NB4 (cell line): ENCODE measurements at regions not wholly inside any gene's neighbourhood (a gene's known extent, or its start where the extent isn't known, plus 50 kb on each side); places are given as distances from the start of the nearest gene placed in this dataset.

ENCODE experiments used
- MYC ChIP-seq: IDR thresholded peaks from 2 replicates; pipeline ENCODE4 v1.6.1; 2011; ENCODE audit warnings: low read depth, low read length
- POLR2A ChIP-seq: IDR thresholded peaks from 2 replicates; pipeline ENCODE4 v1.6.1; 2011; ENCODE audit warnings: mild to moderate bottlenecking; ENCODE audit not compliant: insufficient read length; ENCODE audit errors: extremely low read depth
- TF ChIP-seq, protein P1 (sequence below): IDR thresholded peaks from one replicate; pipeline ENCODE4 v1.5.1; 2012; ENCODE audit warnings: low read depth, low read length
- TF ChIP-seq, protein P2 (sequence below): IDR thresholded peaks from 2 replicates; pipeline ENCODE4 v1.6.1; 2011; ENCODE audit warnings: low read depth, low read length

DNA sequence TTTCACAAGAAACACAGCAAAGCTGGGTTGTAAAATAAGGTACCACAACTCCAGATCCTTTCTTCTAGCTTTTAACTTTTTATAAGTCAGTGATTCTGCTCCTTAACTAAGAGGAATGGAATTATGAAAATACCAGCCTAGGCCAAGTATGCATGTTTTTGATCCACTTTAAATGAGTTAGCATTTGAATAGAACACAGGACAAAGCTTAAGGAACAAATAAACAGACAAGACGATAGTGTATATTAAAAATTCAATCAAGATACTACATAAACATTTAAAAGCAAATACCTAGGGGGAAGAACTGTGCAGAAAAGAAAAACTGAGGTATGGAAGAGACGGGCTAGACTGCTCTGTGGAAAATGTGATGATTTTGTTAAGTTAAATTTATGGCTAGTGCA lies 200.7 kb downstream of the LURAP1L start:
- TF ChIP-seq, protein P1, sequence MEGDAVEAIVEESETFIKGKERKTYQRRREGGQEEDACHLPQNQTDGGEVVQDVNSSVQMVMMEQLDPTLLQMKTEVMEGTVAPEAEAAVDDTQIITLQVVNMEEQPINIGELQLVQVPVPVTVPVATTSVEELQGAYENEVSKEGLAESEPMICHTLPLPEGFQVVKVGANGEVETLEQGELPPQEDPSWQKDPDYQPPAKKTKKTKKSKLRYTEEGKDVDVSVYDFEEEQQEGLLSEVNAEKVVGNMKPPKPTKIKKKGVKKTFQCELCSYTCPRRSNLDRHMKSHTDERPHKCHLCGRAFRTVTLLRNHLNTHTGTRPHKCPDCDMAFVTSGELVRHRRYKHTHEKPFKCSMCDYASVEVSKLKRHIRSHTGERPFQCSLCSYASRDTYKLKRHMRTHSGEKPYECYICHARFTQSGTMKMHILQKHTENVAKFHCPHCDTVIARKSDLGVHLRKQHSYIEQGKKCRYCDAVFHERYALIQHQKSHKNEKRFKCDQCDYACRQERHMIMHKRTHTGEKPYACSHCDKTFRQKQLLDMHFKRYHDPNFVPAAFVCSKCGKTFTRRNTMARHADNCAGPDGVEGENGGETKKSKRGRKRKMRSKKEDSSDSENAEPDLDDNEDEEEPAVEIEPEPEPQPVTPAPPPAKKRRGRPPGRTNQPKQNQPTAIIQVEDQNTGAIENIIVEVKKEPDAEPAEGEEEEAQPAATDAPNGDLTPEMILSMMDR = no peak
- TF ChIP-seq MYC = no peak
- no peak for TF ChIP-seq POLR2A
- TF ChIP-seq, protein P2, sequence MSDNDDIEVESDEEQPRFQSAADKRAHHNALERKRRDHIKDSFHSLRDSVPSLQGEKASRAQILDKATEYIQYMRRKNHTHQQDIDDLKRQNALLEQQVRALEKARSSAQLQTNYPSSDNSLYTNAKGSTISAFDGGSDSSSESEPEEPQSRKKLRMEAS = no peak
